HG02970 (cell line): ENCODE measurements at regions not wholly inside any gene's neighbourhood (a gene's known extent, or its start where the extent isn't known, plus 50 kb on each side); places are given as distances from the start of the nearest gene placed in this dataset.
"Not testable (repeated sequence)": the region's sequence is repeated elsewhere in the genome, so short reads cannot be mapped to it uniquely, and the experiment has no call there.

Experiments
- ATAC-seq: cut with Tn5 transposase; IDR thresholded peaks from one replicate; pipeline ENCODE4 v1.9.1; 2021; ENCODE audit warnings: mild to moderate bottlenecking, moderate library complexity, moderate number of reproducible peaks; ENCODE audit not compliant: unreplicated experiment, low FRiP score

- no peak for ATAC-seq
Observed at GRCh38 chr14:36418937-36419336, 98.5 kb upstream of the MBIP start.

GRCh38 chr14:36411951-36412350 lies 91.5 kb upstream of the MBIP start:
- ATAC-seq = not testable (repeated sequence)

- no peak for ATAC-seq
Observed at GRCh38 chr14:36408388-36408787, 88.0 kb upstream of the MBIP start.

GRCh38 chr14:36405589-36406274 lies 85.3 kb upstream of the MBIP start:
- ATAC-seq = no peak

- no peak for ATAC-seq
Observed at GRCh38 chr14:36402867-36403266, 82.4 kb upstream of the MBIP start.

- ATAC-seq = no peak
Observed at GRCh38 chr14:36398463-36399291, 78.2 kb upstream of the MBIP start.

- no peak for ATAC-seq
Observed at GRCh38 chr14:36397357-36397756, 76.9 kb upstream of the MBIP start.

- ATAC-seq = no peak
Observed at GRCh38 chr14:36396798-36397197, 76.4 kb upstream of the MBIP start.

- ATAC-seq = no peak
Observed at GRCh38 chr14:36394593-36394992, 74.2 kb upstream of the MBIP start.

GRCh38 chr14:36390718-36391117 lies 70.3 kb upstream of the MBIP start:
- no peak for ATAC-seq

- ATAC-seq = no peak
Observed at GRCh38 chr14:36383767-36384431, 63.5 kb upstream of the MBIP start.

- peak; percentile 90 for ATAC-seq
Observed at GRCh38 chr14:36373982-36374673, 53.7 kb upstream of the MBIP start.
